K562 (cell line): ENCODE measurements at regions not wholly inside any gene's neighbourhood (a gene's known extent, or its start where the extent isn't known, plus 50 kb on each side); places are given as distances from the start of the nearest gene placed in this dataset.

ENCODE experiments used
- CTCF ChIP-seq, 3 experiments: IDR thresholded peaks in 2 of 3; conservative IDR thresholded peaks in 1 of 3; 2 replicates each; pipeline ENCODE4 v1.5.1; 2011 to 2012; ENCODE audit warnings: low read length in 3 of 3, mild to moderate bottlenecking in 3 of 3, control low read depth in 2 of 3, improper control_type of control experiment in 1 of 3, inconsistent platforms in 1 of 3, low read depth in 1 of 3, mixed read lengths in 1 of 3, moderate library complexity in 1 of 3; ENCODE audit not compliant: insufficient read depth in 2 of 3
- GABPA ChIP-seq: fragments of 200-800 bp; sonication (Bioruptor generic); conservative IDR thresholded peaks from 2 replicates; pipeline ENCODE4 v1.6.1; 2016; ENCODE audit warnings: low read depth, missing genetic modification characterization, missing compliant biosample characterization
- JUNB ChIP-seq: fragments of 450-650 bp; formaldehyde crosslinking; conservative IDR thresholded peaks from 2 replicates; pipeline ENCODE4 v1.4.0; 2020; ENCODE audit warnings: mild to moderate bottlenecking
- NFXL1 ChIP-seq: fragments of 450-650 bp; formaldehyde crosslinking; IDR thresholded peaks from 2 replicates; pipeline ENCODE4 v1.4.0; 2021; ENCODE audit warnings: mild to moderate bottlenecking
- ZC3H8 ChIP-seq: fragments of 450-650 bp; IDR thresholded peaks from 2 replicates; pipeline ENCODE4 v1.6.1; 2017
- ZNF133 ChIP-seq: fragments of 250-450 bp; sonication (Bioruptor Pico); IDR thresholded peaks from 2 replicates; pipeline ENCODE4 v1.4.0; 2020; ENCODE audit warnings: mild to moderate bottlenecking
- ZNF780A ChIP-seq: fragments of 250-450 bp; sonication (Bioruptor Pico); IDR thresholded peaks from 2 replicates; pipeline ENCODE4 v1.5.0; 2021; ENCODE audit warnings: mild to moderate bottlenecking

- TF ChIP-seq GABPA (tag), result no peak
- TF ChIP-seq CTCF (IDR thresholded peaks at IDR 0.05 in 2 of 3, conservative IDR thresholded peaks at IDR 0.05 in 1 of 3; ENCODE audit: insufficient read depth in 2 of 3, low read depth in 1 of 3, low read length in 3 of 3), result no peak
- TF ChIP-seq ZNF780A (CRISPR knock-in tag), result no peak
- no peak for TF ChIP-seq ZC3H8
- no peak for TF ChIP-seq JUNB (CRISPR knock-in tag)
- TF ChIP-seq NFXL1 (CRISPR knock-in tag), result no peak
- TF ChIP-seq ZNF133 (CRISPR knock-in tag), result no peak
These were observed 98.7 kb upstream of the ZPLD1 start for GRCh38 chr3:102336130-102336529.
